Skeletal muscle cell (primary cell): ENCODE measurements at regions not wholly inside any gene's neighbourhood (a gene's known extent, or its start where the extent isn't known, plus 50 kb on each side); places are given as distances from the start of the nearest gene placed in this dataset.

Source experiments
- DNase-seq: peaks from one replicate; pipeline ENCODE4 v3.0.0-alpha.2; 2010; ENCODE audit warnings: low read depth
- H3K4me3 ChIP-seq: 2 replicates; pipeline ENCODE4 v1.5.1; 2011; ENCODE audit warnings: low read depth, mild to moderate bottlenecking, control low read depth, low read length, moderate library complexity

DNA sequence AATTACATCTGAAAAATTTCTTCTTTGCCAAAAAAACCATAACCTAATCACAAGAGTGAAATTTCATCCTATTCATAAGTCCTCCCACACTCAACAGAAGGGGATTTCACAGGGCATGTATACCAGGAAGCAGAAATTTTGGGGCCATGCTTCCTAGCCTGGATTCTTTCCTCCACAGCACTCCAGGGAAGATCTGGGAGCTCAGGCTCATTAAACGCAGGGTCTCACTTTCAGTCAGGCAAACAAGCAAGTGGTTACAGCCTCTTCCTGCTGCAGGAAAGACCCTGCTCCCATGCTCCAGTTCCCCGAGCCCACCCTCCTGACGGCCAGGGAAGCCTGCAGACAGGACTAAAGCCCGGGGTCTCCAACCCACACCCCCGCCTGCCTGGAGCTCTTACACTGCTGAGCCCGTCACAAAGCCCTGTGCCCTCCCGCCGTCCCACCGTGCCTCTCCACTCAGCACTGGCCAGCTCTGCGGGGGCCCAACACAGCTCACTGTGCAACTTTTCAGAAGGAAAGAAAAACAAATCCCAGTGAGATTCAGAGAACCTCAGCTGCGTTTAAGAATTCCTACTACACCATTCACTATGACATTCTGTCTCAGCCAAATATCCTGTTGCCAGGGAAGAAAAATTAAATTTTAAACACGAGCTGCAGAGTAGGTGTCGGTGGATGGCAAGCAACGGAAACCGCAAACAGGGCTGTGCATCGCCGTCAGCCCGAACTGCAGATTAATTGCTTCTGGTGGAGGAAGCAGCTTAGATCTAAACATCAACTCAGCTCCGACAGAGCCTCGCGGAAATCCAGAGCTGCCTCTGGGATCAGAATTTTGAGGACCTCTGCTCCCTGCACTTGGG is 106.7 kb upstream of the SFSWAP start:
- no peak for DNase-seq
- H3K4me3 ChIP-seq, result no peak overlapping the region

DNA sequence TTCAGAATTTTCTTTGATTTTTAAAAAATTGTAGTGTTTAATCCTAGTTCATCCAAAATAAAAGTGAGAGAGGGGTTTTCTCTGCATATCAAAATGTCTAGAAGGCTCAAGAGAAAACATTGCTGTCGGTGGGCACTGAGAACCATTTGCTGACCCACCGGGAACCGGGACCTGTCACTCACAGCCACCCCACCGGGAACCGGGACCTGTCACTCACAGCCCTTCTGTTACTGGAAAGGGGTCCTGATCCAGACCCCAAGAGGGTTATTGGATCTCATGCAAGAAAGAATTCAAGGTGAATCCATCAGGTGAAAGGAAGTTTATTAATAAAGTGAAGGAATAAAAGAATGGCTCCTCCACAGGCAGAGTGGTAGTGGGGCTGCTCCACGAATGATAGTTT is 106.0 kb upstream of the SFSWAP start:
- DNase-seq, result no peak
- no peak overlapping the region for H3K4me3 ChIP-seq

DNA sequence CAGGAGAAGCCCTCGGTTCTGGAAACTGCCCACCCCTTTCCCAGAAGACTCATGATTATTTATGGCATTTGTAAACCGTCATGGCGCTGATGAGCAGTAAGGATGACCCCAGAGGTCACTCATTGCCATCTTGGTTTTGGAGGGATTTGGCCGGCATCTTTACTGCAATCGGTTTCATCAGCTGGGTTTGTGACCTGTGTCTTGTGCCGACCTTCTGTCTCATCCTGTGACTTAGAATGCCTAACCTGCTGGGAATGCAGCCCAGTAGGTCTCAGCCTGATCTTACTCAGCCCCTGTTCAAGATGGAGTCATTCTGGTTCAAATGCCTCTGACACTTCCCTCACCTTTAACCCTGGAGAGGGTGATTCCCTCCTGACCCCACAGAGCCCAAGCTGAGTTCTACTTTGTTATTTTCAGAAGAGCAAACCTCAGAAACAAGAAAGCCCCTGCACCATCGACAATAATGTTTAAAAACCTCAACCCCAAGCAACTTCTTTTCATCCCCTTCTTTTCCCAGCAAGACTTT is 105.5 kb upstream of the SFSWAP start:
- no peak for DNase-seq
- no peak overlapping the region for H3K4me3 ChIP-seq

DNA sequence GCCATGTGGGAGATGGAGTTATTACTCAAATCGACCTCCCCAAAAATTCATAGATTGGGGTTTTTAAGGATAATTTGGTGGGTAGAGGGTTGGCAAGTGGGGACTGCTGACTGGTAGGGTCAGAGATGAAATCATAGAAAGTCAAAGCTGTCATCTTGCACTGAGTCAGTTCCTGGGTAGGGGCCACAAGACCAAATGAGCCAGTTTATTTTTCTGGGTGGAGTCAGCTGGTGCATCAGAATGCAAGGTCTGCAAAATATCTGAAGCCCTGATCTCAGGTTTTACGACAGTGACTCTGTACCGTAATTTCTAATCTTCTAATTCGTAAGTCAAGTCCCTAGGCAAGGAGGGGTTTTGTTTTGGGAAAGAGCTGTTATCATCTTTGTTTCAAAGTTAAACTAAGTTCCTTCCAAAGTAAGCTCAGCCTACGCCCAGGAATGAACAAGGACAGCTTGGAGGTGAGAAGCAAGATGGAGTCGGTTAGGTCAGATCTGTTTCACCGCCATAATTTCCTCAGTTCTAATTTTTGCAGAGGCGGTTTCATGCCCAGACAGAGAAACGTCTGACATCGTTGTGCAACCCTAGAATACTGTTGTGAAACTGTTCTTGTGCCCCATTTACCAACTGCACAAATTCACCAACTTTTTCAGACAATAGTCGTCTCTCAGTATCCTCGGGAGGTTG is 104.5 kb upstream of the SFSWAP start:
- H3K4me3 ChIP-seq, result no peak overlapping the region
- no peak for DNase-seq

DNA sequence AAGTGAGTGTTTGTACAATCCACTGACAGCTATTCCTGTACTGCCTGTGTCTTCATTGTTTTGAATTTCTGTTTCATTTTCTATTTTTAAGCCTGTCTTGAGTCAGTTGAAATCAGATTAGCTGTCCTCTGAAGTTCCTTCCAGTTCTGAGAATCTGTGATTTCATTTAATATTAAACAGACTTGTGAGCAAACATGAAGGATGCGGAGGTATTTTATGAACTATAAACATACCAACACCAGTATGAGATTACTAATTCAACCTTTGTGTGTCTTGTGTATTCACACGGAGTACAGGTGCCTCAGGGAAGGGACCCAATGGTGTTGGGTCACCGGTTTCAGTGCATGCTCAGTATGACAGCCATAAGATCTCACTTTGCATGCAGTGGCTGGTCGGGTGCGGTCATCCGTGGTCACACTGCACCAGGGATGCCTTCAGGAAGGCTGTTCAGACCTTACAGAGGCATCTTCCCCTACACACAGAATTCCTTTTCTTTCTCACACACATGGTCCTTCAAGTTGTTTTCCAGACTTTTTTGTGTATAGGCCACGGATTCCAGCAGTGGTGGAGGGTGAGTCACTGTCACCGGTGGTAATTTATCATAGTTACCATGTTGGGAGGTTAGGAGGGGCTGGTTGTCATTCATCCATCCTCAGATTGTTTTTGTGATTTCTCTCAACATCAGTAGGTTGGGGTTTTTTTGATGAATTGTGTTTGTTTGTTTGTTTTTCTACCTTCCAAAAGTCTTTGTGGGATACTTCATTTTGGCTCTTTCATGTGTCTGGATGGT is 103.0 kb upstream of the SFSWAP start:
- DNase-seq, result no peak
- H3K4me3 ChIP-seq, result no peak overlapping the region

DNA sequence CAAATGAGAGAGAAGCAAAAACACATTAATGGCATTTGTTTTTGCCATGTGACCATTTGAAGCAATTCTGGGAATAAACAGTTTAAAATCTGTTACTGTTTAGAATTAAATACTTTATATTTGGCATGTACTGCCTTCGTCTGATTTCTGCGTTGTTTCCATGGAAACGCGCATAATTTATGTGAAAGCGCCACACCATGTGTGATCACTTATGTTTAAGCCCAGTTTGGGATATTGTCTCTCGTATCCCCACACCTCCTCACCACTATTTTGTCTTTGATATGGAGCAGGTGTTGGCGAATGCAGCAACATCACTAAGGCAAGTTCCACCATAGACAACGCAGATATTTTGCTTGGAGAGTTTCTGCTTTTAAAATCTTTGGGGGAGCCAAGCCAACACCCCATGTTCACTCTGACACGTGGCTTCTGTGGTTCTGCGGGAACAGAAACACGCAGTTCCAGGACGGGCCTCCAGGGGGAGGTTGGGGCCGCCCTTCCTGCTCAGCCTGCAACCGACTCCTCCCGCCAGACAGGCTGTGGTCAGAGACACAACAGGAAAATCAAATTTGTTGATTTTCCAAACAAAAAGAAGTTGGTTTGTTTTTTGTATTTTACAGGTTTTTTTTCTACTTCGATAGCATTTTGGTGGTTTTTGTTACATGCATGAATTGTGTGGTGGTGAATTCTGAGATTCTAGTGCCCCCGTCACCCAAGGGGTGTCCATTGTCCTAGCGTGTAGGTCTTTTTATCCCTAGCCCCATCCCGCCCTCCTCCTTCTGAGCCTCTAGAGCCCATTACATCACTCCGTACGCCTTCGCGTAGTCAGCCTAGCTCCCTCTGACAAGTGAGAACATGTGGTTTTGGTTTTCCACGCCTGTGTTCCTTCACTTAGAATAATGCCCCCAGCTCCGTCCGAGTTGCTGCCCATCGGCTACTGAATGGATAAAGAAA is 101.9 kb upstream of the SFSWAP start:
- DNase-seq, result no peak
- no peak overlapping the region for H3K4me3 ChIP-seq

DNA sequence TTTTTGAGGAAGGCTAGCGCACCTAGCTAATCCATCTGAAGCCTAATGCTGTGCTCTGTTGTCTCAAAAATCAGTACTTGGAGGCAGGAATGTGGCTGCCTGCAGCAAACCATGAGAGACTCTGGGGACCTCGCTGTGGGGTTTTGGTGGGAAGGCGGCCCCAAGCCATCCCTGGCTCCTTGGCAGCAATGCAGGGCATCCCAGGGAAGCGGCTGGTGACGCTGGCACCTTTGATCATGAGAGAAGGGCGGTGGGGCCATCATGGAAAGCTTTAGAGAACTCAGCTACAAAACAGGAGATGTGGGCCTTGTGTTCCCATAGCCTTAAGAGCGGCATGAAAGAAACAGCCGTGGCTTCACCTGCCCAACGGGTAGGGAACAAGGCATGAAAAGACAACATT is 101.1 kb upstream of the SFSWAP start:
- no peak overlapping the region for H3K4me3 ChIP-seq
- no peak for DNase-seq

DNA sequence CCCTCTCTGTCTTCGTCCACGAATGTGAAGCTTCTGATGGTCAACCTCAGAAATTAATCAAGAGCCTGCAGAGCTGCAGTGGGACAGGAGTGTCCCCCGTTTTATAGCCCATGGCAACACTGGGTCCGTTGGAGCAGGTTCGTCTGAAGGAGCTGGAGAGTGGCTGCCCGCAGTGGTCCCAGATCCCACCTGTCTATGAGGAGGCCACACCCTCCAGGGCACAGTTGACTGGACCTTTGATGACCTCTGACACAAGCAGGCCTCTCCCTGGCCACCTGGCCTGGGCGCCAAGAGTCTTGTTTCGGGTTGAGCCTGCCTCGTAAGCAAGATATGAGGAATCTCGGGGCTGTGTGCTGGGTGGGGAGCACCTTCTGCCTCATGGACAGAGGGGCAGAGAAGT is 100.7 kb upstream of the SFSWAP start:
- DNase-seq, result no peak

DNA sequence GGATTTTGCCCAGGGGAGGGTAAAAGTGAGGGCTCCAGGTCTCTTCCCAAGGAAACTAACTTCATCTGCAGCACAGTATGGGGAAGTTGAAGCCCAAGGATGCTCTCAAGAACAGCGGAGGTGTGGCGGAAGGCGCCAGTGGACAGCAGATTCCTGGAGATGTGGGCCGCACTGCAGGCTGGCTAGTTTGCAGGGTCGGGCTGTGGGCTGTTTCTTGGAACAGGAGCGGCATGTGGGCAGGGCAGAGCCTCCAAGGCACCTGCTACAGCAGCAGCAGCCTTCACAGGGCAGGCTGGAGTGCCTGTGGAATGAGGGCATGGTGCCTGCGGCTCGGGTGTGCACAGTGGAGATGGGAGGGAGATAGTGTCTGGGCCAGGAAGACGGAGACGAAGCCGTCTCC is 100.0 kb upstream of the SFSWAP start:
- no peak for DNase-seq

More for the DNA sequence above, 100.7 kb upstream of the SFSWAP start:
- no peak overlapping the region for H3K4me3 ChIP-seq

DNA sequence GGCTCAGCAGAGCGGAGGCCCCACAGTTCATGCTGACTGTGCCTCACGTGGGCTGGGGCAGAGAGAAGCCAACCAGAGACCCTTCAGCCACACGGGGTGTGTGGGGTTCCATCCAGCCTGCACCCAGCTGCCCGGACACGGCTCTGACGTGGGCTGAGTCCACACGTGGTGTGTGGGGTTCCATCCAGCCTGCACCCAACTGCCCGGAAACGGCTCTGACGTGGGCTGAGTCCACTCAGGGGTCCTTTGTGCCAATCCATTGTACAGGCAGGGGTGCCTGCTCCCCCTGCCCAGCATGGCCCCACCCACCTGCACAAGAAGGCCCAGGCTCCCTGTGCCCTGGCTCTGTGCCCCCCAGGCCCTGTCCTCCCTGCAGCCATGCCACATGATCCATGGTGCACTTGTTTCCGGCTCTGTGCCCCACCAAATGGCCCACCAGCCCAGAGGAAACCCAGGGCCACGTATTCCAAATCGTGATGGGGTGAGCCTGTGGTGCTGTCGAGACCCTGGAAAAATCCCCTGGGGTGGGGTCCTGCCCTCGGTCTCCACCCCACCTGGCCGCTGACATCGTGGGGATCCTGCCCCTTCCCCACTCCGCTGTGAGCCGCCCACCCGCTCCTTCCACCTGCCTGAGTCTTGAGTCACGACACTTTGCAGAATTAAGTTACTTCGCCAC is 99.3 kb upstream of the SFSWAP start:
- H3K4me3 ChIP-seq, result no peak overlapping the region
- no peak for DNase-seq

More for the DNA sequence above, 100.0 kb upstream of the SFSWAP start:
- no peak overlapping the region for H3K4me3 ChIP-seq

DNA sequence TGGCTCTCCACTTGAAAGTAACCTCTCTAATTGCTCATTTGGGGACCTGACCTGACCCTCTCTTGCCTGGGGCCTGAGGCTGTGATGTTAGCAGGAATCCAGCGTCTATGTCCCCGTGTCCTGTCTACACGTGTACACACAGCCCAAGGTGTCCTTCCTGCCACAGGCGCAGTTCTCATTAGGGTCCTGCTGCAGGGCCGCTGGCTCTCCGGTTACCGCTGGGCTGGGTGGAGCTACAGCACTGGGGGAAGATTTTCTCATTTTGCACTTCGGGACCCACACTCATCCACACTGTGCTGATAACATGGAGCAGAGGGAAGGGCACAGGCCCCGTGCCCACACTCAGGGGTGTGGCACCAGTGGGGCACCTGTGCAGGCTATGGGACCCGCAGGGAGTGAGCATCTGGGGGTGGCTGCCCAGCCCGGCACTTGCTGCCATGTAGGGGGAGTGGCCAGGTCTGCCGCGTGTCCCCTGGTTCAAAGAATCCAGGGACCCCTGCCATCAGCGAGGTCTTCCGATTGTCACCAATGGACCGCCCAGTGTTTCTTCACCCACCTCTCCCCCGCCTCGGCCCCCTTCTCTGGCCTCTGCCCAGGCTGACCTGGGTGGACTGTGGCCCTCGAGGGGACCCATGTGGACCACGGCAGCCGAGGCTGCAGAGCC is 98.7 kb upstream of the SFSWAP start:
- H3K4me3 ChIP-seq, result no peak overlapping the region
- DNase-seq, result no peak

DNA sequence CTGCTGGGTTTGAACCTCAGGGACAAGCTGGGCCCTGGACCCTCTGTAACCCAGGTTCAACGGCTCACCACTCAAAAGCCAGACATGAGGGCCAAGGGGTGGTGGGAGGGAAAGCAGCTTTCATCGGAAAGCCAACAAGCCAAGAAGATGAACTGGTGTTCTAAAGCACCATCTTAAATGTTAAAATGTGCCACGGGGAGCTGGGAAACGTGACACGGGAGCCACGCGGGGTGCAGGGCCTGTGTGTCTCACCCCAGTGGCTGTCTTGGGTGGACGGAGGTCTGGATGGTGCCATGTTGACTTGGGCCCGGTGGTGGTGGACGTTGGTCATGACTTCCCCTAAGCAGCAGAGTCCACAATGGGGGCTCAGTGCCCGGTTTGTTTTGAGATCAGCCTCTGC is 97.7 kb upstream of the SFSWAP start:
- H3K4me3 ChIP-seq, result no peak overlapping the region
- DNase-seq, result no peak

DNA sequence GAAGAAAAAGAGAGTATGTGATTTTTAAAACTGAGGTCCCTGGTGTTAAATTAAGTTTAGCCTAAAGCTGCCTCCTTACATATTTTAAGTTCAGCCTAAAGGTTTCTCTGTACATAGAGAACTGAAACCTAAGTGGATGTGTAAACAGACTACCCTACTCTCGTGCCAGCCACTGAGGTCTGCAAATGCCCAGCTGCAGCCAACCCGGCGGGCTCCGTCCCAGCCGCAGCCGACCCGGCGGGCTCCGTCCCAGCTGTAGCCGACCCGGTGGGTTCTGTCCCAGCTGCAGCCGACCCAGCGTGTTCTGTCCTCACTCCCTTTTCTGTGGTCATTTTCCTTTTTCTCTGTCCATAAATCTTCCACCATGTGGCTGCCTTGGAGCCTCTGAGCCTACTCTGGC is 97.2 kb upstream of the SFSWAP start:
- no peak for DNase-seq

DNA sequence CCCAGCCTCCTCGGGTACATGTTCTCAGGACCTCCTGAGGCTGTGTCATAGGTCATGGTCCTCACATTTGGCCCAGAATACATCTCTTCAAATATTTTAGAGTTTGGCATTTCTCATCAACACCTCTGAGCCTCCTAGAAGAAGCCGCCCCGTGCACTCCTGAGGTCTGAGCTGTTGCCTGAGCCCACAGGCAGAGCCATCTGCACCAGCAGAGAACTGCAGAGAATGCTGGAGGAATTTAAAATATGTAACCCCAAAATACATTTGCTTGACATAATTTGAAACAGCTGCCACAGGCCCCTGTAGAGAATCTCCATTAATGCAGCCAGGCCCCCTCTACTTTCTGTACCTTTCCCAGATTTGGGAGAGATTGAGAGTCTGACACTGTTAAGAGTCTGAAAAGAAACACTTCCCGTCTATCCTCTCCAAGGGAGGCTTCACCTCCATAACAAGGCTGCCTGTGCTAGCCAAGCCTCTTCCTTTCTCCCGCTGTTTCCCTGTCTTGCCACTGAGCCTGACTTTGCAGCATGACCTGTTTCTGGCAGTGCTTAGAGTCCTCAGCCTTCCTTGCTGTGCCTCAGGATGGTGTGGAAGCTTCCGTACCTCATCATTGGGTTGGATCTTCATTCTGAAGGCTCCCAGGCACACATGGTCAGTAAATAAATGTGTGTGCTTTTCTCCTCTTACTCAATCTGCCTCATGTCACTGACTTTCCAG is 95.4 kb upstream of the SFSWAP start:
- no peak overlapping the region for H3K4me3 ChIP-seq
- DNase-seq, result no peak

More for the DNA sequence above, 97.2 kb upstream of the SFSWAP start:
- no peak overlapping the region for H3K4me3 ChIP-seq

DNA sequence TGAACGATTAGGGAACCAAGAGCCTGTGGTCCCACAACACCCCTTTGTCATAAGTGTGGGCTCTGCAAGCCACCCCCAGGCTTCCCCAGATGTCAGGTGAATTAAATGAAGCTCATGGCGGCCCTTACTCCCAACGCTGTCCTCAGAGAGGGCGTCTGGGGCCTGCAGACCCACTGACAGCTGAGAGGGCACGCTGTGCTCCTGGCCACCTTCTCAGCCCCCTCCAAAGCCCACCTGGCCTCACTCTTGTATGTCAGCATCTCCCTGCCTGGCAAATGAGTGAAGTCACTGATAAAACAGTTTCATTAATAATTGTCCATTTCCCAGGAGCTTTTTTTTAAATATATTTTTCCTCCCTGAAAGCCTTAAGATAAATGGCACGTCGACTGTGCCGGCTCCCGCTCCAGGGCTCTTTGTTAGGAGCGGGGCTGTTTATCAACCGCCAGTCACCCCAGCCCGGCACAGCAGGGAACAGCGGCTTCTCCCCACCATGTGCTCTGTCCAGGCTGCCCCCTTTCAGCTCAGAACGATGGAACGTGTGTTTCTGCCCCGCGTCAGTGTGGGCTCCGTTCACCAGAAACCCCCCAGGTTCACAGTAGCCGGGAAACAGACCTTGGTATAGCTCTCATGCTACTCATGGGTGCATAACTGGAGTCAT is 94.7 kb upstream of the SFSWAP start:
- no peak overlapping the region for H3K4me3 ChIP-seq
- no peak for DNase-seq

DNA sequence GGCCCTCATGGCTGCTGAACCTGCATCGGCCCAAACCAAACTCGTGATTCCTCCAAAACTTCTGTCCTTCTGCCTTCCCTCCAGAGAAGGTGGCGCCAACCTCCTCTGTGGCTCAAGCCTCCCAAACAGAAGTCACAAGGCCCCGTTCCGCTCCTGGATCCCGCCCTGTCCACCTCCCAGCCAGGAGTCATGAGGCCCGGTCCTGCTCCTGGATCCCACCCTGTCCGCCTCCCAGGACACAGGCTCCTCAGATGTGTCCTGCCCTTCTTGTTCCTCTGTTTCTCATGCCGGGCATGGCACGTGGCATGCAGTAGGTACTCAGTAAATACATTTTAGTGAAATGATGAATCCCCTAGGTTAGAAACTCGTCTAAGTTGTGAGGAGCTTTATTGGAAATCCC is 94.2 kb upstream of the SFSWAP start:
- H3K4me3 ChIP-seq, result no peak overlapping the region
- no peak for DNase-seq

DNA sequence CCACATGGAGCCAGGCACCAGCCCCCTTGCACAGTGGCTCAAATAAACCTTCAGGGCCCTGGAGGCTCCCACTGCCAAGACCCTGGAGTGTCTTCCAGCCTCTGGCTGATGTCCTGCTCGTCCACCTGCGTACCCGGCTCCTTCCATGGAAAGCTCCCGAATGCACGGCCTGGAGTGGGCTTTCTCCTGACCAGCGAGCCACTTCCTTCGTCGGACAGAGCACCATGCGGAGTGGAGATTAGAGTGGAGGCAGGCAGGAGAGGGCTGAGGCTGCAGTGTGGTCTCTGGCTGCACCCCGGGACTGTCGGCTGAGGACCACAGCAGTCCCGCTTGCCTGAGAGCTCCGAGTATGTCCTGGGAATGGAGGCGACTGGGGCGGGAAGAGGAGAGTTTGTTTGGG is 93.7 kb upstream of the SFSWAP start:
- no peak overlapping the region for H3K4me3 ChIP-seq

More for the DNA sequence above, 93.7 kb upstream of the SFSWAP start:
- DNase-seq, result no peak
